Neural progenitor cell (in vitro differentiated cells): ENCODE measurements at regions not wholly inside any gene's neighbourhood (a gene's known extent, or its start where the extent isn't known, plus 50 kb on each side); places are given as distances from the start of the nearest gene placed in this dataset.

Experiments
- CTCF ChIP-seq: fragments of 200-600 bp; sonication (generic); IDR thresholded peaks from 2 replicates; pipeline ENCODE4 v1.5.1; 2017; ENCODE audit warnings: antibody characterized with exemption, mild to moderate bottlenecking
- EZH2 ChIP-seq: fragments of 200-600 bp; sonication (generic); IDR thresholded peaks from 2 replicates; pipeline ENCODE4 v1.6.1; 2017; ENCODE audit warnings: antibody characterized with exemption, mild to moderate bottlenecking, moderate library complexity

- TF ChIP-seq CTCF (no peak), EZH2 (no peak)
Observed at GRCh38 chr13:99859178-99860177, 112.1 kb downstream of the ZIC5 start.
